Osteocyte (in vitro differentiated cells): ENCODE measurements at regions not wholly inside any gene's neighbourhood (a gene's known extent, or its start where the extent isn't known, plus 50 kb on each side); places are given as distances from the start of the nearest gene placed in this dataset.

ENCODE experiments used
- DNase-seq: peaks from one replicate; pipeline ENCODE4 v3.0.0; 2021; ENCODE audit warnings: mixed read lengths; ENCODE audit not compliant: unreplicated experiment; ENCODE audit errors: extremely low spot score
- H3K27ac Mint-ChIP-seq: one replicate; pipeline ENCODE4 v1.8.0; 2021; ENCODE audit warnings: mild to moderate bottlenecking, mixed read lengths; ENCODE audit not compliant: unreplicated experiment
- H3K27me3 Mint-ChIP-seq: one replicate; pipeline ENCODE4 v1.8.0; 2021; ENCODE audit warnings: mixed read lengths; ENCODE audit not compliant: unreplicated experiment
- H3K36me3 Mint-ChIP-seq: one replicate; pipeline ENCODE4 v1.8.0; 2021; ENCODE audit warnings: mixed read lengths; ENCODE audit not compliant: unreplicated experiment
- H3K4me1 Mint-ChIP-seq: one replicate; pipeline ENCODE4 v1.8.0; 2021; ENCODE audit warnings: mixed read lengths; ENCODE audit not compliant: unreplicated experiment
- H3K4me3 Mint-ChIP-seq: one replicate; pipeline ENCODE4 v1.8.0; 2021; ENCODE audit warnings: mild to moderate bottlenecking, moderate library complexity, mixed read lengths; ENCODE audit not compliant: unreplicated experiment
- H3K9me3 Mint-ChIP-seq: one replicate; pipeline ENCODE4 v1.8.0; 2021; ENCODE audit warnings: mixed read lengths; ENCODE audit not compliant: unreplicated experiment
- CTCF ChIP-seq: fragments of 200-600 bp; sonication (generic); IDR thresholded peaks from 2 replicates; pipeline ENCODE4 v1.5.0; 2021; ENCODE audit warnings: antibody characterized with exemption, mild to moderate bottlenecking, moderate library complexity

DNA sequence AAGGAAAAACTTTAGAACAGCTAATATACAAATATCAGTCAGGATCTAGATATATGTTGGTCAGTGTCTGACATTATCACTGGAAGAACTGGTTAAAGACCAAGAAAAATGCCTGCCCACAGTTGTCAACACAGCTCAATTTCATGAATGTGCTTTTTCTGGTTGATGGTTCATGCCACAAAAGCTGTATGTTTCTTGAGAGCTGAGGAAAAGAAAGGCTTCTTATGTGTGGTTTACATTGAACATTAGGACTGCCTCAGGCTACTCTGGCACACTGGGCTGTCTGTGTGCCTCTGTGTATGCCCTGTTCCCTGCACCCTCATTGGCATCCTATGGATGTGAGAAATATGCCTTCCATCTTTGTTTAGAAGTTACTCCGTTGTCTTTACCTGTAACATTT lies 218.8 kb upstream of the RGS6 start:
- H3K9me3 Mint-ChIP-seq: peaks cover 3% of the 10 kb centered on the region
- H3K4me3 Mint-ChIP-seq: no peak overlapping the region
- no peak for TF ChIP-seq CTCF
- no peaks in the 10 kb centered on the region for H3K27me3 Mint-ChIP-seq
- H3K27ac Mint-ChIP-seq: peak overlapping the region; percentile 93
- peaks cover 12% of the 10 kb centered on the region for H3K36me3 Mint-ChIP-seq
- no peak for DNase-seq
- H3K4me1 Mint-ChIP-seq: peaks cover 42% of the 10 kb centered on the region

GRCh38 chr14:71714225-71714624 lies 218.0 kb upstream of the RGS6 start:
- H3K9me3 Mint-ChIP-seq: peaks cover 3% of the 10 kb centered on the region
- no peak overlapping the region for H3K4me3 Mint-ChIP-seq
- no peak for TF ChIP-seq CTCF
- peaks cover 42% of the 10 kb centered on the region for H3K4me1 Mint-ChIP-seq
- H3K36me3 Mint-ChIP-seq: peaks cover 12% of the 10 kb centered on the region
- H3K27ac Mint-ChIP-seq: peak overlapping the region; percentile 31
- DNase-seq: no peak
- H3K27me3 Mint-ChIP-seq: no peaks in the 10 kb centered on the region

- Mint-ChIP-seq H3K4me3 (no peak overlapping the region), H3K9me3 (peaks cover 8% of the 10 kb centered on the region), H3K27ac (no peak overlapping the region), H3K36me3 (peaks cover 14% of the 10 kb centered on the region), H3K4me1 (peaks cover 38% of the 10 kb centered on the region), H3K27me3 (no peaks in the 10 kb centered on the region)
- DNase-seq: no peak
- no peak for TF ChIP-seq CTCF
Observed at GRCh38 chr14:71716041-71716772, 216.0 kb upstream of the RGS6 start.

- H3K4me1 Mint-ChIP-seq: peaks cover 15% of the 10 kb centered on the region
- no peak for DNase-seq
- peaks cover 30% of the 10 kb centered on the region for H3K36me3 Mint-ChIP-seq
- no peaks in the 10 kb centered on the region for H3K27me3 Mint-ChIP-seq
- TF ChIP-seq CTCF: peak; percentile 38
- H3K27ac Mint-ChIP-seq: no peak overlapping the region
- no peak overlapping the region for H3K4me3 Mint-ChIP-seq
- H3K9me3 Mint-ChIP-seq: peaks cover 5% of the 10 kb centered on the region
Observed at GRCh38 chr14:71720978-71721624, 211.1 kb upstream of the RGS6 start.

- H3K27ac Mint-ChIP-seq: no peak overlapping the region
- no peaks in the 10 kb centered on the region for H3K27me3 Mint-ChIP-seq
- H3K4me1 Mint-ChIP-seq: peaks cover 19% of the 10 kb centered on the region
- H3K36me3 Mint-ChIP-seq: peaks cover 27% of the 10 kb centered on the region
- no peak for DNase-seq
- no peak overlapping the region for H3K4me3 Mint-ChIP-seq
- no peak for TF ChIP-seq CTCF
- H3K9me3 Mint-ChIP-seq: peaks cover 5% of the 10 kb centered on the region
Observed at GRCh38 chr14:71721791-71722190, 210.4 kb upstream of the RGS6 start.
